Gastroesophageal sphincter (tissue), 4 donors: ENCODE measurements at regions not wholly inside any gene's neighbourhood (a gene's known extent, or its start where the extent isn't known, plus 50 kb on each side); places are given as distances from the start of the nearest gene placed in this dataset.

Experiments used
- ATAC-seq: fragments of 150-250 bp; one replicate; pipeline ENCODE4 v1.9.1; 2016; ENCODE audit warnings: mild to moderate bottlenecking, moderate library complexity
- H3K27ac ChIP-seq, 4 donors: fragments of 200-600 bp; sonication (generic) in 3 of 4; 1 replicate in 3 of 4; 2 replicates in 1 of 4; pipeline ENCODE4 v1.5.1; 2016 to 2019
- H3K27me3 ChIP-seq: fragments of 200-600 bp; sonication (generic); one replicate; pipeline ENCODE4 v1.5.1; 2019
- H3K36me3 ChIP-seq, 2 donors: fragments of 200-600 bp; sonication (generic); one replicate each; pipeline ENCODE4 v1.5.1; 2019; ENCODE audit warnings: control low read depth in 1 of 2
- H3K4me1 ChIP-seq, 3 donors: fragments of 200-600 bp; sonication (generic); 1 replicate in 2 of 3; 2 replicates in 1 of 3; pipeline ENCODE4 v1.5.1; 2016 to 2019; ENCODE audit warnings: control low read depth in 2 of 3
- H3K4me3 ChIP-seq, 2 donors: fragments of 200-600 bp; sonication (generic); one replicate each; pipeline ENCODE4 v1.5.1; 2019; ENCODE audit warnings: mild to moderate bottlenecking in 1 of 2, moderate library complexity in 1 of 2
- H3K9me3 ChIP-seq, 3 donors: fragments of 200-600 bp; sonication (generic); one replicate each; pipeline ENCODE4 v1.5.1; 2017 to 2019; ENCODE audit warnings: control low read depth in 2 of 3
- EP300 ChIP-seq: sonication (generic); formaldehyde crosslinking; IDR thresholded peaks from one replicate; pipeline ENCODE4 v1.6.1; 2017; ENCODE audit warnings: antibody characterized with exemption, mild to moderate bottlenecking
- POLR2A ChIP-seq, 2 donors: fragments of 450-650 bp; IDR thresholded peaks; one replicate each; pipeline ENCODE4 v1.6.1; 2017; ENCODE audit warnings: antibody characterized with exemption in 2 of 2, mild to moderate bottlenecking in 2 of 2, moderate library complexity in 1 of 2
- POLR2AphosphoS5 ChIP-seq: sonication (generic); formaldehyde crosslinking; IDR thresholded peaks from one replicate; pipeline ENCODE4 v1.6.1; 2017; ENCODE audit warnings: antibody characterized with exemption
- WGBS, 2 donors: methylation state at CpG; one replicate each; pipeline ENCODE4 v1.1.5; 2018; ENCODE audit warnings: low coverage in 1 of 2; 5-methylcytosine and 5-hydroxymethylcytosine counted together
- TF ChIP-seq, protein P1 (sequence below), 4 experiments: fragments of 200-600 bp in 2 of 4; fragments of 450-650 bp in 2 of 4; sonication (generic) in 1 of 4; IDR thresholded peaks; one replicate each; pipeline ENCODE4 v1.5.1; 2017 to 2019; ENCODE audit warnings: antibody characterized with exemption in 4 of 4, mild to moderate bottlenecking in 2 of 4, moderate library complexity in 2 of 4

- no peak for TF ChIP-seq POLR2AphosphoS5
- peaks cover 0 to 8% (median 0%) of the 10 kb centered on the region in 3 donors for H3K4me1 ChIP-seq
- H3K27ac ChIP-seq, result no peak overlapping the region
- ATAC-seq, result no peak
- no peak overlapping the region for H3K4me3 ChIP-seq
- no peaks in the 10 kb centered on the region for H3K27me3 ChIP-seq
- 71 to 100% methylated on average over 2 to 3 of the region's 3 CpGs for whole genome bisulfite sequencing, 2 donors
- no peaks in the 10 kb centered on the region for H3K9me3 ChIP-seq
- H3K36me3 ChIP-seq, result no peaks in the 10 kb centered on the region
Measured at GRCh38 chr10:128722947-128723346, 596.7 kb upstream of the MKI67 start.

- ATAC-seq, result no peak
- TF ChIP-seq POLR2A (IDR thresholded peaks at IDR 0.05), result no peak
- no peak for TF ChIP-seq POLR2AphosphoS5
- no peak for TF ChIP-seq EP300
- TF ChIP-seq, protein P1, sequence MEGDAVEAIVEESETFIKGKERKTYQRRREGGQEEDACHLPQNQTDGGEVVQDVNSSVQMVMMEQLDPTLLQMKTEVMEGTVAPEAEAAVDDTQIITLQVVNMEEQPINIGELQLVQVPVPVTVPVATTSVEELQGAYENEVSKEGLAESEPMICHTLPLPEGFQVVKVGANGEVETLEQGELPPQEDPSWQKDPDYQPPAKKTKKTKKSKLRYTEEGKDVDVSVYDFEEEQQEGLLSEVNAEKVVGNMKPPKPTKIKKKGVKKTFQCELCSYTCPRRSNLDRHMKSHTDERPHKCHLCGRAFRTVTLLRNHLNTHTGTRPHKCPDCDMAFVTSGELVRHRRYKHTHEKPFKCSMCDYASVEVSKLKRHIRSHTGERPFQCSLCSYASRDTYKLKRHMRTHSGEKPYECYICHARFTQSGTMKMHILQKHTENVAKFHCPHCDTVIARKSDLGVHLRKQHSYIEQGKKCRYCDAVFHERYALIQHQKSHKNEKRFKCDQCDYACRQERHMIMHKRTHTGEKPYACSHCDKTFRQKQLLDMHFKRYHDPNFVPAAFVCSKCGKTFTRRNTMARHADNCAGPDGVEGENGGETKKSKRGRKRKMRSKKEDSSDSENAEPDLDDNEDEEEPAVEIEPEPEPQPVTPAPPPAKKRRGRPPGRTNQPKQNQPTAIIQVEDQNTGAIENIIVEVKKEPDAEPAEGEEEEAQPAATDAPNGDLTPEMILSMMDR (IDR thresholded peaks at IDR 0.05), result no peak
- Histone ChIP-seq H3K4me3 (no peak overlapping the region), H3K9me3 (no peaks in the 10 kb centered on the region), H3K27ac (no peak overlapping the region), H3K4me1 (peaks cover 0 to 8% (median 0%) of the 10 kb centered on the region in 3 donors), H3K36me3 (no peaks in the 10 kb centered on the region), H3K27me3 (no peaks in the 10 kb centered on the region)
- WGBS, 2 donors, result 93% methylated on average over 5 of the region's 14 CpGs; no CpG with 5 or more reads in 1 of the 2 donors
Measured at GRCh38 chr10:128723631-128724205, 597.5 kb upstream of the MKI67 start.

DNA sequence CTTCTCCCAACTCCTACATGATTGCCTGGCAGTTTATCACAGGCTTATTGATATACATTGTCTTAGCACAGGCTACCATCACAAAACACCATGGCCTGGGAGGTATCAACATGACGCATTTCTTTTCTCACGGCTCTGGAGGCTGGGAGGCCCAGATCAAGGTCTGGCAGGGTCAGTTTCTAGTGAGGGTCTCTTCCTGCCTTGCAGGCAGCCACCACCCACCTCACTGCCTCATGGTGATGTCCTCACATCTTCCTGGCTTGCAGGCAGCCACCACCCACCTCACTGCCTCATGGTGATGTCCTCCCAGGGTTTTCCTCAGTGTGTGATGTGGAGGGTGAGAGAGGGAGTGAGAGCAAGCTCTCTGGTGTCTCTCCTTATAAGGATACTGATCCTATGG lies 599.3 kb upstream of the MKI67 start:
- no peak overlapping the region for H3K27ac ChIP-seq
- H3K36me3 ChIP-seq, result no peaks in the 10 kb centered on the region
- peaks cover 0 to 8% (median 0%) of the 10 kb centered on the region in 3 donors for H3K4me1 ChIP-seq
- no peak for ATAC-seq
- TF ChIP-seq EP300 (no peak), POLR2AphosphoS5 (no peak), POLR2A (IDR thresholded peaks at IDR 0.05) (no peak)
- TF ChIP-seq, protein P1 (IDR thresholded peaks at IDR 0.05), result no peak
- 50 to 67% methylated on average over 1 of the region's 2 CpGs for WGBS, 2 donors
- no peak overlapping the region for H3K4me3 ChIP-seq
- H3K9me3 ChIP-seq, result no peaks in the 10 kb centered on the region
- no peaks in the 10 kb centered on the region for H3K27me3 ChIP-seq

DNA sequence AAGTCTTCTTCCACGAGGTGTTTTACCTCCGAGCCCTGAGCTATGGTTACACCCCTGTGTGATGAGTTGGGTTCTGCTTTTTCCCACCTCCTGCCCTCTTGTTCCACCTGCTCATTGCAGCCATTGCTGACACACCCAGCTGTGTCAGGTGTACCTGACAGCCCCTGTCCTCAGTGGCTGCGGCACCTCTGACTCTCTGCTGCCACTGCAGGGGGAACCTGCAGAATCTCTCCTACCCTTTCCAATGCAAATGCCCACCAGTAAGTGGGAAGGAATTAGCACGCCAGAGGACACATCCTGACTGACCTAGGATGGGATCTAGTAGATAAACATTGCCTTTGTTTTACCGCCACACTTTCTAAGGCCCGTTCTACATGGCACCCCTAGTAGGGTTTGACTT lies 600.9 kb upstream of the MKI67 start:
- no peak overlapping the region for H3K4me3 ChIP-seq
- TF ChIP-seq, protein P1 (IDR thresholded peaks at IDR 0.05), result no peak
- no peak for TF ChIP-seq POLR2AphosphoS5
- no peak for TF ChIP-seq POLR2A (IDR thresholded peaks at IDR 0.05)
- TF ChIP-seq EP300, result no peak
- no peaks in the 10 kb centered on the region for H3K36me3 ChIP-seq
- no peak for ATAC-seq
- WGBS, 2 donors, result 63 to 84% methylated on average over 2 to 6 of the region's 6 CpGs
- no peaks in the 10 kb centered on the region for H3K9me3 ChIP-seq
- H3K27me3 ChIP-seq, result no peaks in the 10 kb centered on the region
- H3K4me1 ChIP-seq, result peaks cover 0 to 6% (median 0%) of the 10 kb centered on the region in 3 donors
- H3K27ac ChIP-seq, result no peak overlapping the region

- Histone ChIP-seq H3K4me1 (no peaks in the 10 kb centered on the region), H3K4me3 (no peak overlapping the region), H3K27me3 (peaks cover 10% of the 10 kb centered on the region), H3K27ac (no peak overlapping the region), H3K36me3 (no peaks in the 10 kb centered on the region), H3K9me3 (no peaks in the 10 kb centered on the region)
- no peak for ATAC-seq
- WGBS, 2 donors, result 68% methylated on average over 2 of the region's 4 CpGs; no CpG with 5 or more reads in 1 of the 2 donors
- TF ChIP-seq, protein P1 (IDR thresholded peaks at IDR 0.05), result no peak
- TF ChIP-seq POLR2A (IDR thresholded peaks at IDR 0.05) (no peak), EP300 (no peak), POLR2AphosphoS5 (no peak)
Measured at GRCh38 chr10:128729910-128730420, 603.7 kb upstream of the MKI67 start.
